ENCODE measurements at regions not wholly inside any gene's neighbourhood (a gene's known extent, or its start where the extent isn't known, plus 50 kb on each side); places are given as distances from the start of the nearest gene placed in this dataset.
"Not testable (repeated sequence)": the region's sequence is repeated elsewhere in the genome, so short reads cannot be mapped to it uniquely, and the experiment has no call there.

DNA sequence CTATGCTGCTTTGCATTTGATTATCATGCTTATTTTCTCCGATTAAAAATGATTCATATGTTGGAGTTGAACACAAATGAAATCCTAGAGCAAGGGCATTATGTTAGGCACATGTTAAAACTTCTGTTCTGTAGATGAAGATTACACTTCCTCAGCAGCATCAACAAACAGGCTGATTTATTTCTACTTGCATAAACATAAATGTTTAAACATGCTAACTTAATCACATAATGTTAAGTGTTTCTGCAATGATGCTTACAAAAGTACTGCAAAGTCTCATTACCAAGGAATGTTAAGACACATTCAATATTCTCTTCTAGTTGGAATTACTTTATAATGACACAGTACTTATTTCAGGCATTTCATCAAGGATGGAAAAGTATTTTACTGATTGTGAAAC, 770.8 kb downstream of the ANKRD7 start:
- Mint-ChIP-seq H3K27me3 (no peaks in the 10 kb centered on the region), H3K27ac (no peak overlapping the region), H3K36me3 (no peaks in the 10 kb centered on the region), H3K4me3 (no peak overlapping the region), H3K9me3 (peaks cover 0 to 25% (median 0%) of the 10 kb centered on the region in 5 donors), H3K4me1 (no peaks in the 10 kb centered on the region)
- no peaks in the 10 kb centered on the region for H3K27me3 ChIP-seq (ENCODE audit: insufficient read depth, low read length, poor library complexity, severe bottlenecking)
- H3K4me3 ChIP-seq (ENCODE audit: low read length) = no peak overlapping the region
- DNase-seq = no peak
- H3K9me3 ChIP-seq (ENCODE audit: low read length) = no peaks in the 10 kb centered on the region
- no peak overlapping the region for H3K27ac ChIP-seq (ENCODE audit: low read depth, low read length)
- ChIA-PET POLR2A (no interaction called here), CTCF (no interaction called here)
- no peaks in the 10 kb centered on the region for H3K4me1 ChIP-seq (ENCODE audit: insufficient read depth, low read length)
- H3K36me3 ChIP-seq (ENCODE audit: insufficient read depth, low read length) = no peaks in the 10 kb centered on the region

DNA sequence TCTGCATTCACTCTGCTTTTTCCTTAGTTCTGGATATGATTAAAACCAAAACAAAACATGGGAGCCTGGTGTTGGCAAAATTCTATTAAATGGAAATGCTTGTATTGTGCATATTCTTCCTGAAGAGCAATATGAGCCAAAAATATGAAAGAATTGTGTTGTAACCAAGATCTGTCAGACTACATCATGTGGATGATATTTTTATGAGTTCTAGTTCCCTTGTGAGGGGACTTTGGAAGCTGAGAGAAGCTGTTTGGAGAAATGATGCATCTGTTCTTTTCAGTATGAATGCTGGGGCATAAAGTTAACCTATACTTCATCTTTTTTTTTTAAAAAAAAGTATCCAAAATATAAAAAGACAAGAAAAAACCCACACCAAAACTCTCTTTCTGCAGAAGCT, 782.7 kb downstream of the ANKRD7 start:
- CTCF ChIA-PET = no interaction called here
- no peaks in the 10 kb centered on the region for H3K4me1 ChIP-seq (ENCODE audit: insufficient read depth, low read length)
- Mint-ChIP-seq H3K9me3 (peaks cover 2 to 8% (median 3%) of the 10 kb centered on the region in 5 donors), H3K27ac (no peak overlapping the region), H3K36me3 (no peaks in the 10 kb centered on the region), H3K4me3 (no peak overlapping the region), H3K27me3 (no peaks in the 10 kb centered on the region), H3K4me1 (no peaks in the 10 kb centered on the region)
- no peak overlapping the region for H3K27ac ChIP-seq (ENCODE audit: low read depth, low read length)
- no peak for DNase-seq
- no peaks in the 10 kb centered on the region for H3K36me3 ChIP-seq (ENCODE audit: insufficient read depth, low read length)
- no peaks in the 10 kb centered on the region for H3K9me3 ChIP-seq (ENCODE audit: low read length)
- POLR2A ChIA-PET = no interaction called here
- no peak overlapping the region for H3K4me3 ChIP-seq (ENCODE audit: low read length)
- H3K27me3 ChIP-seq (ENCODE audit: insufficient read depth, low read length, poor library complexity, severe bottlenecking) = no peaks in the 10 kb centered on the region

DNA sequence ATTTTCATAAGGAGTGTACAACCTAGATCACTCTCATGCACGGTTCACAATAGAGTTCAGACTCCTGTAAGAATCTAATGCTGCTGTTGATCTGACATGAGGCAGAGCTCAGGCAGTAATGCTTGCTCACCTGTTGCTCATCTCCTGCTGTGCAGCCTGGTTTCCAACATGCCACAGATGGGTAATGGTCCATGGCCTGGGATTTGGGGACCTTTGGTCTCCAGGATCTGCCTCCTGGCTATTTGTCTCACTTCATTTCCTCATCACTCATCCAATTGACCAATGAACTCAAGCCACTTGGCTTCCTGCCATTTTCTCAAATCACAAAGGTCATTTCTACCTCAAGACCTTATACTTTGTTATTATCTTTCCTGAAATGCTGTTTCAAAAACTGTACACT, 786.1 kb downstream of the ANKRD7 start:
- H3K9me3 ChIP-seq (ENCODE audit: low read length) = no peaks in the 10 kb centered on the region
- POLR2A ChIA-PET = no interaction called here
- H3K36me3 ChIP-seq (ENCODE audit: insufficient read depth, low read length) = no peaks in the 10 kb centered on the region
- H3K4me1 Mint-ChIP-seq = no peaks in the 10 kb centered on the region
- no peak overlapping the region for H3K4me3 ChIP-seq (ENCODE audit: low read length)
- no peak for DNase-seq
- no peak overlapping the region for H3K27ac ChIP-seq (ENCODE audit: low read depth, low read length)
- H3K27ac Mint-ChIP-seq = no peak overlapping the region
- H3K27me3 Mint-ChIP-seq = no peaks in the 10 kb centered on the region
- CTCF ChIA-PET = no interaction called here
- H3K27me3 ChIP-seq (ENCODE audit: insufficient read depth, low read length, poor library complexity, severe bottlenecking) = no peaks in the 10 kb centered on the region
- peaks cover 3 to 19% (median 7%) of the 10 kb centered on the region in 5 donors for H3K9me3 Mint-ChIP-seq
- H3K36me3 Mint-ChIP-seq = no peaks in the 10 kb centered on the region
- no peak overlapping the region for H3K4me3 Mint-ChIP-seq
- no peaks in the 10 kb centered on the region for H3K4me1 ChIP-seq (ENCODE audit: insufficient read depth, low read length)

DNA sequence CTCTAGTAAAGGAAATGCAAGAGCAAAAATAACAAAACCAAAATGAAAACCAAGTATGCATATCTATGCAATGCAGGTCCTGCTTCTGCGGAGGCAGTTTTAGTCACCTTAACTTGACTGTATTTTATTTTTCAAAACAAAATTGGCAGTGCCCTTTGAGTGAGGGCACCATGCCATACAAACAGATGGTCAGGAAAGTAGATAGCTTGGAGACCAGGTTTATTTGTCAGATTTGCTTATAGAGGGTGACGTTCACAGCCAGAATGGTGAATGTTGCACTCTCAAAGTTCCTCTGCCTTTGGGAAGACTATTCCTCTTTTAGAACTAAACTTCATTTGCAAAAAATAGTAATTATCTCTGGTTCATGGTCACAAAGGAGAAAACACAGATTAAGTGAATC, 801.9 kb downstream of the ANKRD7 start:
- H3K27ac Mint-ChIP-seq = no peak overlapping the region
- Histone ChIP-seq H3K4me1 (ENCODE audit: insufficient read depth, low read length) (no peaks in the 10 kb centered on the region), H3K9me3 (ENCODE audit: low read length) (no peaks in the 10 kb centered on the region), H3K27ac (ENCODE audit: low read depth, low read length) (no peak overlapping the region), H3K36me3 (ENCODE audit: insufficient read depth, low read length) (no peaks in the 10 kb centered on the region), H3K27me3 (ENCODE audit: insufficient read depth, low read length, poor library complexity, severe bottlenecking) (no peaks in the 10 kb centered on the region), H3K4me3 (ENCODE audit: low read length) (no peak overlapping the region)
- no peaks in the 10 kb centered on the region for H3K36me3 Mint-ChIP-seq
- ChIA-PET CTCF (no interaction called here), POLR2A (no interaction called here)
- peaks cover 7 to 24% (median 15%) of the 10 kb centered on the region in 5 donors for H3K9me3 Mint-ChIP-seq
- DNase-seq = no peak
- H3K4me1 Mint-ChIP-seq = no peaks in the 10 kb centered on the region
- H3K27me3 Mint-ChIP-seq = no peaks in the 10 kb centered on the region
- no peak overlapping the region for H3K4me3 Mint-ChIP-seq

DNA sequence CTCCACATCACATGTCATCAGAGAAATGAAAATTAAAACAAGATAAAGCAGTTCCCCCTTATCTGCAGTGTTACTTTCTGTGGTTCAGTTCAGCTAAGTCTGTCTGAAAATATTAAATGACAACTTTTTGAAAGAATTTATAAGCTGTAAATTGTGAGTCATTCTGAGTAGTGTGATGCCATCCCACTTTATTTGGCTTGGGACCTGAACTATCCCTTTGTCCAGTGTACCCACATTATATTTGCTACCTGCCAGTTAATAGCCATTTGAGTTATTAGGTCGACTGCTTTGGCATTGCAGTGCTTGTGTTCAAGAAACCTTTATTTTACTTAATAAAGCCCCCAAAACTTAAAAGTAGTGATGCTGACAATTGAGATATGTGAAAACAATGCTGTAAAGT, 804.2 kb downstream of the ANKRD7 start:
- Histone ChIP-seq H3K36me3 (ENCODE audit: insufficient read depth, low read length) (no peaks in the 10 kb centered on the region), H3K4me3 (ENCODE audit: low read length) (no peak overlapping the region), H3K27ac (ENCODE audit: low read depth, low read length) (no peak overlapping the region), H3K4me1 (ENCODE audit: insufficient read depth, low read length) (no peaks in the 10 kb centered on the region), H3K9me3 (ENCODE audit: low read length) (no peaks in the 10 kb centered on the region), H3K27me3 (ENCODE audit: insufficient read depth, low read length, poor library complexity, severe bottlenecking) (no peaks in the 10 kb centered on the region)
- Mint-ChIP-seq H3K9me3 (peaks cover 3 to 23% (median 15%) of the 10 kb centered on the region in 5 donors), H3K4me1 (no peaks in the 10 kb centered on the region), H3K27me3 (no peaks in the 10 kb centered on the region), H3K4me3 (no peak overlapping the region), H3K36me3 (no peaks in the 10 kb centered on the region), H3K27ac (no peak overlapping the region)
- CTCF ChIA-PET = no interaction called here
- no peak for DNase-seq
- POLR2A ChIA-PET = no interaction called here

DNA sequence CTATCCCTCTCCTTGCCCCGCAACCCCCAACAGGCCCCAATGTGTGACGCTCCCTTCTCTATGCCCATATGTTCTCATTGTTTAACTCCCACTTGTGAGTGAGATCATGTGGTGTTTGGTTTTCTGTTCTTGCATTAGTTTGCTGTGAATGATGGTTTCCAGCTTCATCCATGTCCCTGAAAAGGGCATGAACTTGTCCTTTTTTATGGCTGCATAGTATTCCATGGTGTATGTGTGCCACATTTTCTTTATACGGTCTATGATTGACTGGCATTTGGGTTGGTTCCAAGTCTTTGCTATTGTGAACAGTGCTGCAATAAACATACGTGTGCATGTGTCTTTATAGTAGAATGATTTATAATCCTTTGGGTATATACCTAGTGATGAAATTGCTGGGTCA, 807.6 kb downstream of the ANKRD7 start:
- CTCF ChIA-PET = not testable (repeated sequence)

DNA sequence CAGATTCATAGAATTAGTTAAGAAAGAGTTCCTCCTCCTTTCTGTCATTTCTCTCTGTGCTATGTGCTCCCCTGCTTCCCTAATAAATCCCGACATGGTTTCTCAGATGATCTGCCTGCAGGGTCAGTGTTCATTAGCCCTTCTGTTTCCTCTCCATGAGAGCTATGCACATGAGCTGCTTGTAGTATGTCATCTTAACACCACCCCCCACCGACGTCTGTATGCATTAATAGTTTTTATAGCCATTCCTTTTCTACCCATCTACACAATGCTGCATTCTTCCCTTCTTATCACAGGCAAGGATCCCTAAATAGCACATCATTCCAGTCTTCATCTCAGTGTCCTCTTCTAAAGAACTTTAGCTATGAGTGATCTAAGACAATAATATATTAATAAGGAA, 809.1 kb downstream of the ANKRD7 start:
- Mint-ChIP-seq H3K4me1 (no peaks in the 10 kb centered on the region), H3K27ac (no peak overlapping the region), H3K36me3 (no peaks in the 10 kb centered on the region), H3K4me3 (no peak overlapping the region), H3K9me3 (peaks cover 4 to 24% (median 17%) of the 10 kb centered on the region in 5 donors), H3K27me3 (no peaks in the 10 kb centered on the region)
- Histone ChIP-seq H3K27ac (ENCODE audit: low read depth, low read length) (no peak overlapping the region), H3K27me3 (ENCODE audit: insufficient read depth, low read length, poor library complexity, severe bottlenecking) (no peaks in the 10 kb centered on the region), H3K36me3 (ENCODE audit: insufficient read depth, low read length) (no peaks in the 10 kb centered on the region), H3K9me3 (ENCODE audit: low read length) (no peaks in the 10 kb centered on the region), H3K4me3 (ENCODE audit: low read length) (no peak overlapping the region), H3K4me1 (ENCODE audit: insufficient read depth, low read length) (no peaks in the 10 kb centered on the region)
- DNase-seq = no peak
- ChIA-PET POLR2A (no interaction called here), CTCF (no interaction called here)

More for the DNA sequence above, 807.6 kb downstream of the ANKRD7 start:
- H3K4me1 ChIP-seq (ENCODE audit: insufficient read depth, low read length); H3K4me3 Mint-ChIP-seq; H3K36me3 Mint-ChIP-seq; H3K36me3 ChIP-seq (ENCODE audit: insufficient read depth, low read length); H3K27ac ChIP-seq (ENCODE audit: low read depth, low read length); H3K9me3 ChIP-seq (ENCODE audit: low read length); DNase-seq; H3K27me3 ChIP-seq (ENCODE audit: insufficient read depth, low read length, poor library complexity, severe bottlenecking); H3K27me3 Mint-ChIP-seq; H3K4me1 Mint-ChIP-seq; H3K27ac Mint-ChIP-seq; H3K4me3 ChIP-seq (ENCODE audit: low read length); POLR2A ChIA-PET: not testable (repeated sequence)
- H3K9me3 Mint-ChIP-seq = peaks cover 1 to 26% (median 17%) of the 10 kb centered on the region in 5 donors

DNA sequence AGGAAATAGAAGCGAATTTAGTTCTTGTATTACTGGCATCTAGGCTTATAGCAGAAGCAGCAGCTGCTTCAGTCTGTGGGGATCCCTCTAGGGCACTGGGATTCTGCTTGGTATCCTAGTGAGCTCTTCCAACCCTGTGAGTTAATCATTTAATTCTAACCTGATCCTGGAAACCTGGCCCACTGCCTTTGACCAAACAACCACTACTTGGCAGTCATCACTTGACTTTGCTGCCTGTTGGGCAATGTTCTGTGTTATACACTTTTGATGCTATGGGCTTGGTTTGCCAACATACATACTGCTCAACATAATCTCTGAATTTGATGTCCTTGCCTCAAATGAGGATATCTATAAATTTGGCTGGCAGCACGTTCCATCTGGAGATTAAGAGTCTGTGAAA, 813.4 kb downstream of the ANKRD7 start:
- Histone ChIP-seq H3K9me3 (ENCODE audit: low read length) (no peaks in the 10 kb centered on the region), H3K27ac (ENCODE audit: low read depth, low read length) (no peak overlapping the region), H3K27me3 (ENCODE audit: insufficient read depth, low read length, poor library complexity, severe bottlenecking) (no peaks in the 10 kb centered on the region), H3K36me3 (ENCODE audit: insufficient read depth, low read length) (no peaks in the 10 kb centered on the region), H3K4me3 (ENCODE audit: low read length) (no peak overlapping the region), H3K4me1 (ENCODE audit: insufficient read depth, low read length) (no peaks in the 10 kb centered on the region)
- Mint-ChIP-seq H3K4me1 (no peaks in the 10 kb centered on the region), H3K36me3 (no peaks in the 10 kb centered on the region), H3K27me3 (no peaks in the 10 kb centered on the region), H3K27ac (no peak overlapping the region), H3K9me3 (peaks cover 6 to 32% (median 13%) of the 10 kb centered on the region in 5 donors), H3K4me3 (no peak overlapping the region)
- ChIA-PET POLR2A (no interaction called here), CTCF (no interaction called here)
- DNase-seq = no peak

DNA sequence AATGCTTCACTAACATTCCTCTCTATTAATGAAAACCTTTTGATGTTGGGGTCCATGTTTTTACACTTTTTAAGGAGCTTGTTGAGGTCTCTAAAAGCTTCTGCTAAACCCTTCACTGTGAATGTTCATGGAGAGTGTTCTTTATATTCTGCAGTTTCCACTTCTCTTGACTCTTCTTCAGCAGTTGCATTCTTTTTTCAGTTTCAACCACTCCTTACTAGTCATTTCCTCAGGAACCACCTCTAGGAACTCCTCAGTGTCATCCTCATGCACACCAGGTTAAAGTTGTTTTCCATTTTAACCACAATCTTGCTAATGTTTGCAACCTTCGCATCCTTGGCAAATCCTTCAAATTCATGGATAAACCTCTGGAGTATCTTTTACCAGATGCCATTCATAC, 821.6 kb downstream of the ANKRD7 start:
- DNase-seq = no peak
- no peaks in the 10 kb centered on the region for H3K4me1 Mint-ChIP-seq
- POLR2A ChIA-PET = no interaction called here

More for the DNA sequence above, 821.6 kb downstream of the ANKRD7 start:
- Histone ChIP-seq H3K27me3 (ENCODE audit: insufficient read depth, low read length, poor library complexity, severe bottlenecking) (no peaks in the 10 kb centered on the region), H3K9me3 (ENCODE audit: low read length) (no peaks in the 10 kb centered on the region), H3K27ac (ENCODE audit: low read depth, low read length) (no peak overlapping the region), H3K4me3 (ENCODE audit: low read length) (no peak overlapping the region), H3K4me1 (ENCODE audit: insufficient read depth, low read length) (no peaks in the 10 kb centered on the region), H3K36me3 (ENCODE audit: insufficient read depth, low read length) (no peaks in the 10 kb centered on the region)
- H3K27me3 Mint-ChIP-seq = no peaks in the 10 kb centered on the region
- no peak overlapping the region for H3K4me3 Mint-ChIP-seq
- H3K36me3 Mint-ChIP-seq = no peaks in the 10 kb centered on the region
- H3K27ac Mint-ChIP-seq = no peak overlapping the region
- CTCF ChIA-PET = no interaction called here
- peaks cover 3 to 13% (median 8%) of the 10 kb centered on the region in 5 donors for H3K9me3 Mint-ChIP-seq

All from CD8-positive, alpha-beta memory T cell (primary cell).